Neuronal stem cell (in vitro differentiated cells): ENCODE measurements at regions not wholly inside any gene's neighbourhood (a gene's known extent, or its start where the extent isn't known, plus 50 kb on each side); places are given as distances from the start of the nearest gene placed in this dataset.

Source experiments
- DNase-seq: peaks from one replicate; pipeline ENCODE4 v3.0.0-alpha.2; 2013; ENCODE audit warnings: low spot score
- H2AFZ ChIP-seq: one replicate; pipeline ENCODE4 v1.6.1; 2013; ENCODE audit warnings: mild to moderate bottlenecking, low read length, inconsistent platforms
- H2AK5ac ChIP-seq: 2 replicates; pipeline ENCODE4 v1.6.1; 2013; ENCODE audit warnings: low read depth, mild to moderate bottlenecking, inconsistent platforms, low read length, moderate library complexity, mixed read lengths
- H2BK120ac ChIP-seq: 2 replicates; pipeline ENCODE4 v1.6.1; 2013; ENCODE audit warnings: low read depth, mild to moderate bottlenecking, inconsistent platforms, low read length, moderate library complexity, mixed read lengths
- H2BK12ac ChIP-seq: one replicate; pipeline ENCODE4 v1.6.1; 2013; ENCODE audit warnings: low read length, inconsistent platforms
- H2BK15ac ChIP-seq: 2 replicates; pipeline ENCODE4 v1.6.1; 2013; ENCODE audit warnings: mild to moderate bottlenecking, low read length, inconsistent platforms, mixed read lengths
- H2BK5ac ChIP-seq: one replicate; pipeline ENCODE4 v1.6.1; 2013; ENCODE audit warnings: inconsistent platforms, mild to moderate bottlenecking, low read length, moderate library complexity
- H3K14ac ChIP-seq: one replicate; pipeline ENCODE4 v1.6.1; 2013; ENCODE audit warnings: low read length, inconsistent platforms
- H3K18ac ChIP-seq: 2 replicates; pipeline ENCODE4 v1.6.1; 2013; ENCODE audit warnings: low read length, inconsistent platforms
- H3K23ac ChIP-seq: 2 replicates; pipeline ENCODE4 v1.6.1; 2013; ENCODE audit warnings: low read depth, mild to moderate bottlenecking, mixed read lengths, low read length, inconsistent platforms; ENCODE audit not compliant: poor library complexity
- H3K27ac ChIP-seq: replicated peaks from 3 replicates; pipeline ENCODE4 v1.5.1; 2013; ENCODE audit warnings: low read length, inconsistent platforms
- H3K27me3 ChIP-seq, 3 experiments: 2 replicates each; pipeline ENCODE4 v1.6.1; 2013; ENCODE audit warnings: low read length in 3 of 3, mild to moderate bottlenecking in 2 of 3, inconsistent platforms in 1 of 3, low read depth in 1 of 3, mixed read lengths in 1 of 3, moderate library complexity in 1 of 3; ENCODE audit not compliant: control insufficient read depth in 3 of 3, insufficient read depth in 3 of 3
- H3K36me3 ChIP-seq, 2 donors: replicated peaks in 1 of 2; 2 replicates each; pipeline ENCODE4 v1.6.1; 2013; ENCODE audit warnings: low read length in 2 of 2; ENCODE audit not compliant: control insufficient read depth in 2 of 2, insufficient read depth in 2 of 2
- H3K4ac ChIP-seq: 2 replicates; pipeline ENCODE4 v1.6.1; 2013; ENCODE audit warnings: inconsistent platforms, mild to moderate bottlenecking, low read length, moderate library complexity
- H3K4me1 ChIP-seq, 2 donors: 1 replicate in 1 of 2; 2 replicates in 1 of 2; pipeline ENCODE4 v1.6.1; 2013; ENCODE audit warnings: low read length in 2 of 2, low read depth in 1 of 2; ENCODE audit not compliant: control insufficient read depth in 2 of 2, insufficient read depth in 1 of 2
- H3K4me2 ChIP-seq: one replicate; pipeline ENCODE4 v1.6.1; 2013; ENCODE audit warnings: mild to moderate bottlenecking, low read length, inconsistent platforms; ENCODE audit not compliant: insufficient read depth, poor library complexity, severe bottlenecking
- H3K4me3 ChIP-seq, 2 donors: 2 replicates each; pipeline ENCODE4 v1.5.1; 2013; ENCODE audit warnings: low read length in 2 of 2, mild to moderate bottlenecking in 2 of 2, inconsistent platforms in 1 of 2, moderate library complexity in 1 of 2
- H3K79me1 ChIP-seq: one replicate; pipeline ENCODE4 v1.6.1; 2013; ENCODE audit warnings: low read depth, mild to moderate bottlenecking, inconsistent platforms, low read length, moderate library complexity
- H3K9ac ChIP-seq: one replicate; pipeline ENCODE4 v1.6.1; 2013; ENCODE audit warnings: mild to moderate bottlenecking, low read depth, low read length, inconsistent platforms; ENCODE audit not compliant: poor library complexity
- H3K9me3 ChIP-seq, 2 donors: replicated peaks in 1 of 2; 2 replicates each; pipeline versions ENCODE3 to v1.6.1; 2013; ENCODE audit warnings: low read length in 2 of 2, mild to moderate bottlenecking in 2 of 2, inconsistent platforms in 1 of 2, low read depth in 1 of 2, mixed read lengths in 1 of 2, moderate library complexity in 1 of 2; ENCODE audit not compliant: control insufficient read depth in 2 of 2, insufficient read depth in 1 of 2
- H4K8ac ChIP-seq: one replicate; pipeline ENCODE4 v1.6.1; 2013; ENCODE audit warnings: low read depth, mild to moderate bottlenecking, inconsistent platforms, low read length, moderate library complexity
- H4K91ac ChIP-seq: one replicate; pipeline ENCODE4 v1.6.1; 2013; ENCODE audit warnings: low read length, low read depth, mild to moderate bottlenecking, inconsistent platforms; ENCODE audit not compliant: poor library complexity
- WGBS, 2 donors: extraction: QIAGEN DNeasy Blood & Tissue Kit; methylation state at CpG; one replicate each; pipeline ENCODE4 v1.1.7; 2013; ENCODE audit warnings: missing lambda C conversion rate in 2 of 2, mixed read lengths in 1 of 2; ENCODE audit not compliant: insufficient read length in 2 of 2, insufficient replicate concordance in 1 of 2; ENCODE audit errors: extremely low coverage in 2 of 2; 5-methylcytosine and 5-hydroxymethylcytosine counted together

DNA sequence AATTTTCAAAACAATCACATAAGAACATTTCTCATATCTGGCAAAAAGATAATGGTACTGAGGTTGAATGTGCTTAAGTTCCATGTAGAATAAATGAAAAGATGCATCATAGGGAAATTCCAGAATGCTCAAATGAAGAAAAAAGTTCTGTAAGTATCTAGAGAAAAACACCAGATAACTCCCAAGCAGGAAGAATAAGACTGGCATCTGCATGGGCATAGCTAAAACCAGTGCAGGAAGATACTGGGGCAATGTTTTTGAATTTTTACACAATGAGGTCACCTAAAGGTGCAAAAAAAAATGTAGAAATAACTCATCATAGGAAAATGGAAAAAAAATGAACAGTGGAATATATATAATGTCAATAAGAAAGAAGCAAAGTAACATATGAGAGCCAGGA, 275.2 kb downstream of the BAMBI start:
- Histone ChIP-seq H2BK5ac (no peak overlapping the region), H4K8ac (no peak overlapping the region), H3K4me1 (peaks cover 0 to 2% of the 10 kb centered on the region in 2 donors), H3K4ac (no peak overlapping the region), H3K4me2 (no peak overlapping the region), H2BK120ac (no peak overlapping the region), H3K18ac (no peak overlapping the region), H3K9me3 (no peaks in the 10 kb centered on the region), H2AK5ac (no peak overlapping the region), H3K27me3 (peaks cover 0 to 6% (median 2%) of the 10 kb centered on the region in 3 experiments), H3K27ac (no peak overlapping the region), H4K91ac (no peak overlapping the region), H3K23ac (no peak overlapping the region), H3K79me1 (no peaks in the 10 kb centered on the region), H2BK12ac (no peak overlapping the region), H2BK15ac (no peak overlapping the region), H3K9ac (no peak overlapping the region), H3K4me3 (no peak overlapping the region), H2AFZ (no peak overlapping the region), H3K14ac (no peak overlapping the region), H3K36me3 (no peaks in the 10 kb centered on the region)
- no peak for DNase-seq

- WGBS, 2 donors, result no CpG with 5 or more reads among the region's 2 CpGs
These were observed 276.9 kb downstream of the BAMBI start for GRCh38 chr10:28954211-28954610.

DNA sequence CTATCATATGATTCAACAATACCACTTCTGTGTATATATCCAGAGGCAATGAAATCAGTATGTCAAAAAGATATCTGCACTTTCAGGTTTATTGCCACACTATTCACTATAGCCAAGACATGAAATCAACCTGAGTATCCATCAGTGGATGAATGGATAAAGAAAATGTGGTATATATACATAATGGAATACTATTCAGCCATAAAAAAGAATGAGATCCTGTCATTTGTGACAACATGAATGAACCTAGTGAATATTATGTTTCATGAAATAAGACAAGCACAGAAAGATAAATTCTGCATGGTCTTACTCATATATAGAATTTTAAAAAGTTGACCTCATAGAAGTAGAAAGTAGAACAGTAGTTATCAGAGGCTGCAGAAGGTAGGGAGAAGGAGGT, 281.1 kb downstream of the BAMBI start:
- Histone ChIP-seq H2BK15ac (no peak overlapping the region), H3K18ac (no peak overlapping the region), H3K9me3 (no peaks in the 10 kb centered on the region), H3K4me3 (no peak overlapping the region), H3K36me3 (no peaks in the 10 kb centered on the region), H2BK5ac (no peak overlapping the region), H3K4me1 (no peaks in the 10 kb centered on the region), H2AFZ (no peak overlapping the region), H4K8ac (no peak overlapping the region), H4K91ac (no peak overlapping the region), H3K4ac (no peak overlapping the region), H2AK5ac (no peak overlapping the region), H3K9ac (no peak overlapping the region), H2BK120ac (no peak overlapping the region), H2BK12ac (no peak overlapping the region), H3K23ac (no peak overlapping the region), H3K4me2 (no peak overlapping the region), H3K14ac (no peak overlapping the region), H3K27ac (no peak overlapping the region), H3K27me3 (no peaks in the 10 kb centered on the region), H3K79me1 (no peaks in the 10 kb centered on the region)
- DNase-seq, result no peak

More at GRCh38 chr10:28954211-28954610, 276.9 kb downstream of the BAMBI start:
- Histone ChIP-seq H3K36me3 (no peaks in the 10 kb centered on the region), H3K23ac (no peak overlapping the region), H2AFZ (no peak overlapping the region), H3K4ac (no peak overlapping the region), H3K9ac (no peak overlapping the region), H2BK15ac (no peak overlapping the region), H3K79me1 (no peaks in the 10 kb centered on the region), H3K14ac (no peak overlapping the region), H3K9me3 (no peaks in the 10 kb centered on the region), H3K4me2 (no peak overlapping the region), H2BK5ac (no peak overlapping the region), H4K8ac (no peak overlapping the region), H3K18ac (no peak overlapping the region), H3K4me1 (peaks cover 0 to 2% of the 10 kb centered on the region in 2 donors), H3K27me3 (peaks cover 0 to 2% (median 0%) of the 10 kb centered on the region in 3 experiments), H3K27ac (no peak overlapping the region), H2BK12ac (no peak overlapping the region), H2AK5ac (no peak overlapping the region), H2BK120ac (no peak overlapping the region), H4K91ac (no peak overlapping the region), H3K4me3 (no peak overlapping the region)
- DNase-seq, result no peak

- Histone ChIP-seq H3K4ac (no peak overlapping the region), H2BK120ac (no peak overlapping the region), H3K4me1 (no peaks in the 10 kb centered on the region), H2BK12ac (no peak overlapping the region), H2BK15ac (no peak overlapping the region), H3K18ac (no peak overlapping the region), H3K36me3 (no peaks in the 10 kb centered on the region), H3K4me2 (no peak overlapping the region), H4K8ac (no peak overlapping the region), H3K14ac (no peak overlapping the region), H3K4me3 (no peak overlapping the region), H3K27ac (no peak overlapping the region), H3K9me3 (no peaks in the 10 kb centered on the region), H3K23ac (no peak overlapping the region), H2BK5ac (no peak overlapping the region), H3K27me3 (no peaks in the 10 kb centered on the region), H3K9ac (no peak overlapping the region), H3K79me1 (no peaks in the 10 kb centered on the region), H2AFZ (no peak overlapping the region), H4K91ac (no peak overlapping the region), H2AK5ac (no peak overlapping the region)
- WGBS, 2 donors, result no CpG with 5 or more reads among the region's 7 CpGs
- DNase-seq, result no peak
These were observed 282.7 kb downstream of the BAMBI start for GRCh38 chr10:28959850-28960501.
